K562 (cell line): ENCODE measurements at regions not wholly inside any gene's neighbourhood (a gene's known extent, or its start where the extent isn't known, plus 50 kb on each side); places are given as distances from the start of the nearest gene placed in this dataset.

Source experiments
- ATAC-seq: fragments of 200-7000 bp; cut with Tn5 transposase; 3 replicates; pipeline ENCODE4 v1.9.1; 2020; ENCODE audit warnings: moderate library complexity
- BruUV-seq: library from RNA; stranded (reverse); fragments of 400-500 nt; replicated peaks from 2 replicates; lab custom pipeline; 2021; lab: Mats Ljungman, UMichigan
- CTCF ChIA-PET: fragments of 300-600 bp; formaldehyde crosslinking; extraction: SDS; loops from one replicate; lab custom pipeline; 2021; ENCODE audit warnings: low intra/inter-chr PET ratio; lab: Yijun Ruan, JAX
- POLR2A ChIA-PET: fragments of 300-600, 350-650 bp; sonication (Branson Sonifier 250); formaldehyde crosslinking; extraction: SDS; loops from one replicate; lab custom pipeline; 2021; ENCODE audit warnings: antibody characterized with exemption, inconsistent platforms; lab: Yijun Ruan, JAX
- DNase-seq, 4 experiments: peaks; one replicate each; pipeline versions ENCODE4 v3.0.0 to v3.0.0-alpha.2; 2011 to 2018; ENCODE audit warnings: low spot score in 3 of 4, mixed read lengths in 3 of 4; ENCODE audit errors: extremely low read depth in 1 of 4
- FAIRE-seq: peaks from 2 replicates; lab custom pipeline; 2011; peaks lifted over from hg19 to GRCh38; lab: Jason Lieb, UNC
- H2AFZ ChIP-seq: 2 replicates; pipeline ENCODE4 v1.6.0; 2011; ENCODE audit warnings: low read depth, low read length, control low read depth, inconsistent platforms
- H3K27ac ChIP-seq: fragments of 200-600 bp; 3 replicates; pipeline ENCODE4 v1.8.0; 2011; ENCODE audit warnings: low read depth, mild to moderate bottlenecking, control low read depth, inconsistent platforms, low read length, moderate library complexity, mixed read lengths; ENCODE audit errors: extremely low read depth
- H3K27me3 ChIP-seq, 2 experiments: fragments of 300-600 bp in 1 of 2; 2 replicates in 1 of 2; 3 replicates in 1 of 2; pipeline versions ENCODE4 v1.6.0 to v1.8.0; 2011; ENCODE audit warnings: inconsistent platforms in 2 of 2, low read length in 2 of 2, mild to moderate bottlenecking in 1 of 2, mixed read lengths in 1 of 2, moderate library complexity in 1 of 2; ENCODE audit not compliant: control insufficient read depth in 2 of 2, insufficient read depth in 2 of 2
- H3K36me3 ChIP-seq: fragments of 300-600 bp; 3 replicates; pipeline ENCODE4 v1.8.0; 2011; ENCODE audit warnings: mild to moderate bottlenecking, low read length, inconsistent platforms; ENCODE audit not compliant: control insufficient read depth, insufficient read depth
- H3K4me1 ChIP-seq, 2 experiments: fragments of 200-600 bp in 1 of 2; replicated peaks in 1 of 2; 2 replicates in 1 of 2; 3 replicates in 1 of 2; pipeline versions ENCODE4 v1.5.1 to v1.8.0; 2011; ENCODE audit warnings: inconsistent platforms in 2 of 2, low read length in 2 of 2, mild to moderate bottlenecking in 1 of 2, mixed read lengths in 1 of 2, moderate library complexity in 1 of 2; ENCODE audit not compliant: control insufficient read depth in 2 of 2, insufficient read depth in 2 of 2
- H3K4me2 ChIP-seq: 2 replicates; pipeline ENCODE4 v1.6.1; 2011; ENCODE audit warnings: low read length, control low read depth, inconsistent platforms, mixed read lengths; ENCODE audit not compliant: insufficient read depth
- H3K4me3 ChIP-seq: fragments of 200-600 bp; sonication (generic), shearing (Covaris generic); 2 replicates; pipeline ENCODE4 v1.5.1; 2016; ENCODE audit warnings: control low read depth, inconsistent platforms
- H3K79me2 ChIP-seq: fragments of 200-600 bp; 3 replicates; pipeline ENCODE4 v1.8.0; 2011; ENCODE audit warnings: low read length, inconsistent platforms; ENCODE audit not compliant: control insufficient read depth, insufficient read depth
- H3K9ac ChIP-seq, 2 experiments: 2 replicates each; pipeline versions ENCODE4 v1.6.0 to v1.6.1; 2011; ENCODE audit warnings: low read depth in 2 of 2, low read length in 2 of 2, control low read depth in 1 of 2, inconsistent platforms in 1 of 2, mild to moderate bottlenecking in 1 of 2, mixed read lengths in 1 of 2; ENCODE audit not compliant: insufficient read depth in 1 of 2
- H3K9me1 ChIP-seq: one replicate; pipeline ENCODE4 v1.6.0; 2011; ENCODE audit warnings: inconsistent platforms, mild to moderate bottlenecking, low read length, moderate library complexity; ENCODE audit not compliant: control insufficient read depth, insufficient read depth
- H3K9me3 ChIP-seq: replicated peaks from 2 replicates; pipeline ENCODE4 v1.5.1; 2011; ENCODE audit warnings: low read depth, low read length, inconsistent platforms; ENCODE audit not compliant: control insufficient read depth, insufficient read depth
- H4K20me1 ChIP-seq: replicated peaks from 2 replicates; pipeline ENCODE4 v1.6.1; 2011; ENCODE audit warnings: low read length, inconsistent platforms, mixed read lengths; ENCODE audit not compliant: control insufficient read depth, insufficient read depth
- CREM ChIP-seq: IDR thresholded peaks from 2 replicates; pipeline ENCODE4 v1.6.1; 2014; ENCODE audit warnings: antibody characterized with exemption, low read depth
- KAT2B ChIP-seq: IDR thresholded peaks from one replicate; pipeline ENCODE4 v1.6.1; 2012; ENCODE audit warnings: low read depth, mild to moderate bottlenecking, control low read depth, inconsistent platforms, low read length, moderate library complexity
- MTA1 ChIP-seq: fragments of 450-650 bp; IDR thresholded peaks from 2 replicates; pipeline ENCODE4 v1.6.1; 2017; ENCODE audit warnings: borderline replicate concordance
- RAD21 ChIP-seq, 2 experiments: fragments of 250-450 bp in 1 of 2; fragments of 450-650 bp in 1 of 2; sonication (Bioruptor Pico) in 1 of 2; formaldehyde crosslinking in 1 of 2; IDR thresholded peaks in 1 of 2; conservative IDR thresholded peaks in 1 of 2; 2 replicates each; pipeline versions ENCODE4 v1.4.0 to v1.8.0; 2020 to 2022; ENCODE audit warnings: mild to moderate bottlenecking in 2 of 2, moderate library complexity in 1 of 2
- TEAD1 ChIP-seq, 2 experiments: fragments of 450-650 bp in 1 of 2; sonication (generic) in 1 of 2; formaldehyde crosslinking; IDR thresholded peaks; 2 replicates each; pipeline versions ENCODE4 v1.4.0 to v1.8.0; 2020 to 2022; ENCODE audit warnings: mild to moderate bottlenecking in 2 of 2, missing genetic modification reagents in 1 of 2
- ZFP36 ChIP-seq: fragments of 150-350 bp; IDR thresholded peaks from 2 replicates; pipeline ENCODE4 v1.6.1; 2018; ENCODE audit warnings: low read length, low read depth; ENCODE audit not compliant: partially characterized antibody
- WGBS: fragments of 100-300 bp; shearing (Covaris generic); methylation state at CpG from one replicate; pipeline ENCODE4 v1.1.6; 2016; ENCODE audit warnings: low coverage, mixed read lengths; ENCODE audit not compliant: insufficient coverage; ENCODE audit errors: missing lambda C conversion rate; 5-methylcytosine and 5-hydroxymethylcytosine counted together
- in situ Hi-C: fragments of 300-500 bp; cut with MboI; formaldehyde crosslinking; loops from 4 replicates; pipeline ENCODE4 v1.15.0; 2018; ENCODE audit warnings: inconsistent platforms, mixed read lengths
- intact Hi-C: fragments of 100-400 bp; cut with micrococcal nuclease; formaldehyde crosslinking; loops from 2 replicates; pipeline ENCODE4 v1.14.2; 2022
- TF ChIP-seq, protein P1 (sequence below): fragments of 250-450 bp; sonication (Bioruptor Pico); IDR thresholded peaks from 2 replicates; pipeline ENCODE4 v1.8.0; 2021; ENCODE audit warnings: moderate library complexity, mild to moderate bottlenecking, inconsistent platforms
- TF ChIP-seq, protein P2 (sequence below): IDR thresholded peaks from 2 replicates; pipeline ENCODE4 v1.6.1; 2011; ENCODE audit not compliant: insufficient read length; ENCODE audit errors: extremely low read depth
- TF ChIP-seq, protein P3 (sequence below), 3 experiments: IDR thresholded peaks in 2 of 3; conservative IDR thresholded peaks in 1 of 3; 2 replicates each; pipeline ENCODE4 v1.5.1; 2011 to 2012; ENCODE audit warnings: low read length in 3 of 3, mild to moderate bottlenecking in 3 of 3, control low read depth in 2 of 3, improper control_type of control experiment in 1 of 3, inconsistent platforms in 1 of 3, low read depth in 1 of 3, mixed read lengths in 1 of 3, moderate library complexity in 1 of 3; ENCODE audit not compliant: insufficient read depth in 2 of 3
- TF ChIP-seq, protein P4 (sequence below): fragments of 450-650 bp; IDR thresholded peaks from 2 replicates; pipeline ENCODE4 v1.6.1; 2016; ENCODE audit warnings: antibody characterized with exemption

DNA sequence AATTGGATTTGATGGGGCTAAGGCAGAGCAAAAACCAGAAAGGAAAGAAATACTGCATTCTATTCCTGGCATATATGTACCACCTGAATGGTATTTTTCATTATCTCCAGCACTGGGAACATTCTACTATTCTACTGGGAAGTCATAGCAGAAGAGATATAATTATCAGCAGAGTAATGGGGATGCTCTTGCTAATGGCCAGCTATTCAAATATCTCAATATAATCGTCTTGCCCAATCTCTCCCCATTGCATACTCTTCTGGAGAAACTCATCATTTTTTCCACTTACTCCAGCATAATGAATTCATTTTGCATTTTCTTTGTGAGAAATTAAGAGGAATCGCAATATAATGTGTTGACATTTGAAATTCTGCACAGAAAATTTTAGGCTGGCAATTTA lies 1794.7 kb upstream of the PIK3C3 start (continued):
- TF ChIP-seq, protein P1, sequence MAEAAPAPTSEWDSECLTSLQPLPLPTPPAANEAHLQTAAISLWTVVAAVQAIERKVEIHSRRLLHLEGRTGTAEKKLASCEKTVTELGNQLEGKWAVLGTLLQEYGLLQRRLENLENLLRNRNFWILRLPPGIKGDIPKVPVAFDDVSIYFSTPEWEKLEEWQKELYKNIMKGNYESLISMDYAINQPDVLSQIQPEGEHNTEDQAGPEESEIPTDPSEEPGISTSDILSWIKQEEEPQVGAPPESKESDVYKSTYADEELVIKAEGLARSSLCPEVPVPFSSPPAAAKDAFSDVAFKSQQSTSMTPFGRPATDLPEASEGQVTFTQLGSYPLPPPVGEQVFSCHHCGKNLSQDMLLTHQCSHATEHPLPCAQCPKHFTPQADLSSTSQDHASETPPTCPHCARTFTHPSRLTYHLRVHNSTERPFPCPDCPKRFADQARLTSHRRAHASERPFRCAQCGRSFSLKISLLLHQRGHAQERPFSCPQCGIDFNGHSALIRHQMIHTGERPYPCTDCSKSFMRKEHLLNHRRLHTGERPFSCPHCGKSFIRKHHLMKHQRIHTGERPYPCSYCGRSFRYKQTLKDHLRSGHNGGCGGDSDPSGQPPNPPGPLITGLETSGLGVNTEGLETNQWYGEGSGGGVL = no peak
- TF ChIP-seq, protein P2, sequence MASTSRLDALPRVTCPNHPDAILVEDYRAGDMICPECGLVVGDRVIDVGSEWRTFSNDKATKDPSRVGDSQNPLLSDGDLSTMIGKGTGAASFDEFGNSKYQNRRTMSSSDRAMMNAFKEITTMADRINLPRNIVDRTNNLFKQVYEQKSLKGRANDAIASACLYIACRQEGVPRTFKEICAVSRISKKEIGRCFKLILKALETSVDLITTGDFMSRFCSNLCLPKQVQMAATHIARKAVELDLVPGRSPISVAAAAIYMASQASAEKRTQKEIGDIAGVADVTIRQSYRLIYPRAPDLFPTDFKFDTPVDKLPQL = no peak
- no peak for TF ChIP-seq KAT2B

DNA sequence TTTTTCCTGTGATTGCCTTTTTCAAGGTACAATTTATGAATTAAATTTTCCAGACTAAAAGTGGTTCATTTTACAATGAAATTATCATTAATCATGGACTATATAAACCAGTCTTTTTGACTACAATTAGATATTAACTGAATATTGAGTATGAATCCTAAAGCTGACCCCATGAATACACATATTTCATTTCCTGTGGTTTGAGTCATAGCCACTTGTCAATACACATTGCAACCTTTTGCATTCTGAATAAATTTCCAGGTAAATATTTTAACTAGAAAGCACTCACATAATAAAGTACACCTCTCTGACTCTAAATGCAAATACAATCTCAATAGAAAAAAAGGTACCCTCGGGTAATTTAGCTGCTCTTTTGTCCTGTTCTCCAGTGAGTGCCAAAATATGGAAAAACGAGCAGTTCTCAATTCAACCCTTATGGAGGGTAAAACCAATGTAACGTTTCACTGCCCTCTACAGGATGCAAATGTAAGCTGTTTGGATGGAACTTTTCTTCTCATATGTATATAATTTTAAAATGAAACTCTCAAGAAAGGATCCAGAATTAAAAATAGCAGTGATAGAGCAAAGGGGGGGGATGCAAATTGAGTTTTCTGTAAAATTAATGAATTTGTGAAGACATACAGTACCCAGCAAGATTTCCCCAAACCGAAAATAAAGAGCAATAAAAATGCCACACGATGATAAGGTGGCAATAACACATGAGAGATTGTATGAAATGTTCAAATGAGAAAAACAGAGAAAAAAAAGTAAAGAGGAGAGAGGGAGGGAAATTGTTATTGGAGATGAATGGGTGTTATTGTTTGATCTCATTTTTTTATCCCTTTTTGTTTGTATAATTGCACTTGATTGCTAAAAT lies 1795.7 kb upstream of the PIK3C3 start:
- 0% methylated on average over 5 of the region's 5 CpGs for WGBS
- Histone ChIP-seq H3K4me2 (no peak overlapping the region), H2AFZ (no peak overlapping the region), H3K9me3 (no peaks in the 10 kb centered on the region), H3K4me3 (no peak overlapping the region), H3K79me2 (no peaks in the 10 kb centered on the region), H3K9ac (no peak overlapping the region), H4K20me1 (no peaks in the 10 kb centered on the region), H3K36me3 (no peaks in the 10 kb centered on the region), H3K4me1 (no peaks in the 10 kb centered on the region), H3K27me3 (no peaks in the 10 kb centered on the region), H3K9me1 (no peaks in the 10 kb centered on the region), H3K27ac (no peak overlapping the region)
- TF ChIP-seq ZFP36 (no peak), CREM (no peak), RAD21 (CRISPR knock-in tag; conservative IDR thresholded peaks at IDR 0.05 in 1 of 2, IDR thresholded peaks at IDR 0.05 in 1 of 2) (peak in 1 of 2 experiments; percentile 19; a peak in 1 of 4 replicates), TEAD1 (CRISPR knock-in tag; IDR thresholded peaks at IDR 0.05) (no peak), MTA1 (no peak)
- TF ChIP-seq, protein P3, sequence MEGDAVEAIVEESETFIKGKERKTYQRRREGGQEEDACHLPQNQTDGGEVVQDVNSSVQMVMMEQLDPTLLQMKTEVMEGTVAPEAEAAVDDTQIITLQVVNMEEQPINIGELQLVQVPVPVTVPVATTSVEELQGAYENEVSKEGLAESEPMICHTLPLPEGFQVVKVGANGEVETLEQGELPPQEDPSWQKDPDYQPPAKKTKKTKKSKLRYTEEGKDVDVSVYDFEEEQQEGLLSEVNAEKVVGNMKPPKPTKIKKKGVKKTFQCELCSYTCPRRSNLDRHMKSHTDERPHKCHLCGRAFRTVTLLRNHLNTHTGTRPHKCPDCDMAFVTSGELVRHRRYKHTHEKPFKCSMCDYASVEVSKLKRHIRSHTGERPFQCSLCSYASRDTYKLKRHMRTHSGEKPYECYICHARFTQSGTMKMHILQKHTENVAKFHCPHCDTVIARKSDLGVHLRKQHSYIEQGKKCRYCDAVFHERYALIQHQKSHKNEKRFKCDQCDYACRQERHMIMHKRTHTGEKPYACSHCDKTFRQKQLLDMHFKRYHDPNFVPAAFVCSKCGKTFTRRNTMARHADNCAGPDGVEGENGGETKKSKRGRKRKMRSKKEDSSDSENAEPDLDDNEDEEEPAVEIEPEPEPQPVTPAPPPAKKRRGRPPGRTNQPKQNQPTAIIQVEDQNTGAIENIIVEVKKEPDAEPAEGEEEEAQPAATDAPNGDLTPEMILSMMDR (IDR thresholded peaks at IDR 0.05 in 2 of 3, conservative IDR thresholded peaks at IDR 0.05 in 1 of 3; ENCODE audit: insufficient read depth in 2 of 3, low read depth in 1 of 3, low read length in 3 of 3) = 0 out of 6 replicates have a peak, but pooled peaks of 1 of the 3 experiments have one; percentile 9
- TF ChIP-seq, protein P4, sequence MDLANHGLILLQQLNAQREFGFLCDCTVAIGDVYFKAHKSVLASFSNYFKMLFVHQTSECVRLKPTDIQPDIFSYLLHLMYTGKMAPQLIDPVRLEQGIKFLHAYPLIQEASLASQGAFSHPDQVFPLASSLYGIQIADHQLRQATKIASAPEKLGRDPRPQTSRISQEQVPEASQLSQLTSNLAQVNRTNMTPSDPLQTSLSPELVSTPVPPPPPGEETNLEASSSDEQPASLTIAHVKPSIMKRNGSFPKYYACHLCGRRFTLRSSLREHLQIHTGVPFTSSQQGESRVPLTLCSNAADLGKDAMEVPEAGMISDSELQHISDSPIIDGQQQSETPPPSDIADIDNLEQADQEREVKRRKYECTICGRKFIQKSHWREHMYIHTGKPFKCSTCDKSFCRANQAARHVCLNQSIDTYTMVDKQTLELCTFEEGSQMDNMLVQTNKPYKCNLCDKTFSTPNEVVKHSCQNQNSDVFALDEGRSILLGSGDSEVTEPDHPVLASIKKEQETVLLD = no peak
- ATAC-seq (no peak), FAIRE-seq (no peak), DNase-seq (peak in 1 of 4 experiments; percentile 13)
- BruUV-seq = no TSS peak
- in situ Hi-C loops (loop anchor here (10.0 kb wide), 1 partner anchor 225 kb away; no protein-coding TSS in a partner anchor), intact Hi-C loops (no loop called here)
- ChIA-PET POLR2A (no interaction called here), CTCF (no interaction called here)
